ENCODE measurements at regions not wholly inside any gene's neighbourhood (a gene's known extent, or its start where the extent isn't known, plus 50 kb on each side); places are given as distances from the start of the nearest gene placed in this dataset.
"Not testable (repeated sequence)": the region's sequence is repeated elsewhere in the genome, so short reads cannot be mapped to it uniquely, and the experiment has no call there.

DNA sequence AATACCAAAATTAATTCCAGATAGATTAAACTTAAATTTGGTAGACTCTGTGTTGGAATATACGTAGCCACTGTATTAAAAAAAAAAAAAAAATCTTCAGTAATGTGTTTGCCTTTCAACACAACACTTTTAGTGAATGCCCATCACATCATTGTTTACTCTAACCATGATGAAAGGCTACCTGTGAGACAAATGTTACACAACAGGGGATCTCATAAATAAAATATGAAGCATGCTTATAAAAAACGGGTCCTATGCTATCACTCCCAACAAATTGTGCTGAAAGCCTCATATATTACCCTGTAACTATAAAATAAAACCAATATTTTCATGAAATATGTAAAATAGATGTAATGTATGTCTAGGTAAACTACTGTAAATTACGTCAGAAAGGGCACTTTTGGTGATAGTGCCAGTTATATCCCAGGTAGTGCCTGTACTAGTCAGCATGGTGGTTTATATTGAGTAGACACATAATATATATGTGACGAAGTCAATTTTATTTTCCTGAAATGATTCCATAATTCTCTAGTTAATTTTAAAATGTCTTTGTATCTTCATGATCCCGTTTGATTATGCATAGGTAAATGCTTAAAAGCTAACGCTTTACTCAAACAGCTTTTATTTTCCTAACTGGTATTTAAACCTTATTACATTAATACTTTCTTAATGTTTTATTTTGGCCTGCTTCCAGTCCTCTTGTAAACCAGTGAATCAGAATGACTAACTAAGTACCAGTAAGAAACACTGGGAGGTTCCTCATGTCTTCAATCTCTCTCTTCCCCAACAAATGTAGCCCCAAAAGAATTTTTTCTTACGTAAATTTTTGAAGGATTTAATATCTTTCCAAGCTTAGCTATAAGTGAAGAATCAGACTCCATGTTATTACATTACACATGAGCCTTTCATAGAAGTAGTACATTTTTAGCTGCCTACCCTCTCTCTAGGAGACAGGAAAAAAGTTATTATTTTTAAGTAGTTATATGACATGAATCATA, 420.3 kb downstream of the GABRG2 start:
- peak; percentile 67 for DNase-seq

DNA sequence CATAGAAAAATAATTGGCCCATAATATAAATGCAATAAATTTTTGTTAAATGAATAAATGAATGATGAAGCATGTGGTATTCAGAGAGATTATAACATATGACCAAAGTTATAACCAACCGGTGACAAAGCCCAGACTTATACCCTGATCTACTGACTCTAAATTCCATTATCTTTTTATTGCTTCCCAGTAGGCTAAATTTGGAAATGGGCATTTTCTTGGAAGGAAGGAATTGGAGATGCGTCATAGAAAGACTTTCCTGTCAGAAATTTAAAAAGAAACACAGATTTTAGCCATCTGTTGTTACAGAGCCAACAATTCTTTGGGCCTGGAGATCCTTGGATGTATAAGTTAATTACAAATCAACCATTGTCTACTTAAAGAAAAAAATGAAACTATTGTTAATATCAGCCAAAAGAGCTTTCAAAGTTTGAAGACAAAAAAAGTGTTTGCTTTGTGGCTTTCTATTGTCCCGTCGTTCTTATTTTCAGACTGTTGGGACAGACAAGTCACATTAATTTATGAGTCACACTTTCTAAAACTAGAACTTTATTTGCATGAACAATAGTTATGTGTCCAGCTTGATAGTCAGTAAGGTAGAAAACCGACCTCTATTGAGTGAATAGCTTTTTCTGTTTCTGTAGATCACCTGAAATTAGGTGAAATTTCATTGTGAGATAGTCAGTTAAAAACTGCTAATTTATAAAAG, 428.7 kb downstream of the GABRG2 start:
- DNase-seq: peak; percentile 81

DNA sequence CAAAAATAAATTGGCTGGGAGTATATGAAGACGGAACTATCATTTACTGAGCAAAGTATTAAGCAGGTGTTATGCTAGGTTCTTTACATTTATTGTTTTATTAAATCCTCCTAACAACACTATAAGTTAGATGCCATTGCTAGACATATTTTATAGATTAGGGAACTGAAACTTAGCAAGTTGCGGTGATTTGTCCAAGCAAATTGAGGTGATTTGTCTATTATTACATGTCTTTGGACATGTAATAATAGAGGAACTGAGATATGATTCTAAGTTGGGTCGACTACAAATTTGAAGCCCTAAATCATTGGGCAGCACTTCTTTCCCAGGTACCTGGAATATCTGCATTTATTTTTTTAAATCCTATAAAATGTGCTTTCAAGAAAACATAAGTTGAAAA, 429.9 kb downstream of the GABRG2 start:
- DNase-seq: no peak

DNA sequence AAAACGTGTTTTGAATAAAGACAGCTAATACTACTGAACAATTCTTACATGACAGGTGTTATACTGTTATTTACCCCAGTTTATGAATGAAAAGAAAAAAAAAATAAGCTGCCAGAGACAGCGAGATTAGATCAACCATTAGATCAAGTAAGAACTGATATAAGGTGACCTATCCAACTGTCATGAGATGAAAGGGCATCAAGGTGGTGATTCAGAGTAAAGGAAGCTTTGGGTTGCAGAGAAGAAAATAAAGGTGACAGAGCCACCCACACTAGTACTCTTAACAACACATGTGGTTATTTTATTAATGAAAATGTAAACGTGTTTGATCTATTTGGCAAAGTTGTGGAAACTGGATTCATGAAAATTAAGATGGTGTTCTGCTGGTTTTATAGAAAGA, 435.2 kb downstream of the GABRG2 start:
- DNase-seq: no peak

DNA sequence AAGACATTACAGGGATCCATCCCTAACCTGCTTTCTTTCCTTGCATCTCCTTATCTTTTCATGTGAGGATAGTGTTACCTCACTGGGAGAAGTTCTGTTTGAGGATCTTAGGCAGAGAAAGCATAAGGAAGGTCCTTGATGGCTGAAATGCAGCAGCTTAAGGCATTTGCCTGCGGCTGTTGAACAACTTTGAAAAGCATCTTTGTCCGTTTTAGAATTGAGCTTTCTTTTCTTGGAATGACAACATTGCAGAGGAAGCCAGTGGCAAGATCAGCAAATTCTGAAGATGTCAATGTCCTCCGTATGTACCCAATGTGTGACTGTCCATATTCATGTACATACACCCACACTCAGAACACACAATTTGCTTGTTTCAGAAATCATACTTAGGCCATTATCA, 436.2 kb downstream of the GABRG2 start:
- no peak for DNase-seq

DNA sequence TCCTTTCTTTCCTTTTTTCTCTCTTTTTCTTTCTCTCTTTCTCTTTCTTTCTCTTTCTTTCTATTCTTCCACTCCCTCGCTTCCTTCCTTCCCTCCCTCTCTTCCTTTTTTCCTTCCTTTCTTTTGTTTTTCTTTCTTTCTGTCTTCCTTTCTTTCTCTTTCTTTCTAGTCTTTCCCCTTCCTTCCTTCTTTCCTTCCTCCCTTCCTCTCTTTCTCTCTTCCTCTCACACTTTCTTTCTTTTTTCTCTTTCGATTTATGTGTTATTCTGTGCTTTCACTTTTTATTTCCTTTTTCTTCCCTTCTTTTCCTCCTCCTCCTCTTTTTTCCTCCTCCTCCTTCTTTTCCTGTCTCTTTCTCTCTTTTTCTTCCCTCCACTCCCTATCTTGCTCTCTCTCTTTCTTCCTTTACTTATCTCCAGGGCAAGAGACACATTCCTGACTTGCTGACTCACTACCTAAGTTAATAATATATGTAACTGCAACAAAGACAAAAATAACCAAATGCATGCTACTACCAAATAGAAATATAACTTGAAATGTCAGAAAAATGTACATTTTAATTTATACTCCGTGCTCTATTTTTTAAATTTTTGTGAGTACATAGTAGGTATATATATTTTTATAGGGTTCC, 445.5 kb downstream of the GABRG2 start:
- DNase-seq: peak; percentile 17

DNA sequence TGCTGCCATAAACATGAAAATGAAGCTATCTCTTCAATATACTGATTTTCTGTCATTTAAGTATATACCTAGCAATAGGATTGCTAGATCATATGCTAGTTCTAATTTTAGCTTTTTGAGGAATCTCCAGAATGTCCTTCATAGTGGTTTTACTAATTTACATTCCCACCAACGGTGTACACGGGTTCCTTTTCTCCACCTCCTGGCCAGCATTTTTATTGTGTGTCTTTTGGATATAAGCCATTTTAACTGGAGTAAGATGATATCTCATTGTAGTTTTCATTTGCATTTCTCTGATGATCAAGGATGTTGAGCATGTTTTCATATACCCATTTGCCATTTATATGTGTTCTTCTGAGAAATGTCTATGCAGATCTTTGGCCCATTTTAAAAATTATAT, 446.5 kb downstream of the GABRG2 start:
- DNase-seq: peak; percentile 25

DNA sequence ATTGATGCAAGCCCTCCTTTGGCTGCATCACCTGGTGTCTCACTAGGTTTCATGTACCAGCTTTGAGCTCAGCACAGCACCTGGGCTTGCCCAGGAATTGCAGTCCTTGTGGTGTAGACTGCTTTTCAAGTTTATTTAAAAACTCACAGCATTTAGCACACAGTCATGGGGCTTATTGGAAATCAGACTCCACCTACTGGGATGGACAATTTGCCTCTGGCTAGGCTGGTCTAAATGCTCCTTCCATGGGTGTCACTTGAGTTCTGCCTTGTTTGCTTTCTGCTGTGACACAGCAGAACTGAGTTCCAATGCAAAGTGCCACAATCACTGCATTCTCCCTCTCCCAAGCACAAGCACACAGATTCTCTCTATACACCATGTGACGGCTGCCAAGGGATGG, 453.3 kb downstream of the GABRG2 start:
- no peak for DNase-seq

DNA sequence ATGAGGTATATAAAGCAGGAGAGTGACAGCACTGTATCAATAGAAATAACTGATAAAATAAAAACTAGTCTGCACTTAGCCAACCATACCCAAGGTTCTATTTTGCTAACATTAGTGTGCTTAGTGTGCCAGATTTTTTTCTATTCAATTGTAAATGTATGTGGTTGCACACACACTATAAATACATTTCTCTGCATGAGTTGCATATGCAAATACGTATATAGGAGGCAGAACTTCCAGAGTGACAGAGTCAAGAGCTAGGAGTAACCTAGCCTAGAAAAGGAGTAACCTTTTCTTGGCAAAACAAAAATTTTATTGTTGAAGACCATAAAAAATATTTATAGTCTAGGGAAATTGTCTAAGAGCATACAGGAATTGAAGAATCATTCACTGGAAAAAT, 461.6 kb downstream of the GABRG2 start:
- no peak for DNase-seq

DNA sequence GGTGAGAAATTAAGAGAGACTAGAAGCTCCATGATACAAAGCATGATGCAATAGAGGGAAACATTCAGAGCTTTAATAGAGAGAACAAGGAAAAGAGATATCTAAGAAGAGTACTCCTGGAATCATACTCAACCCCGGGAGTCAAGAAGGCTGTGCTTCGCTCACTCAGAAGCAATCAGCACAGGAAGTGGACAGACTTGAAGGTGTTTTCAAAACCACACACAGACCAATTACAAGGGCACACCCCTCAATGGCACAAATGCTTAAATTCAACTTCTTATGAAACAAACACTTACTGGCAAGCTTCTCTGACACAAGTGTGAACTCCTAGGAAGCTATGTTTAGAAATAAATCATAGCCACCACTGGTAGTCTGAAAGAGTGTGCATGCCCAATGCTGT, 462.3 kb downstream of the GABRG2 start:
- DNase-seq: no peak

DNA sequence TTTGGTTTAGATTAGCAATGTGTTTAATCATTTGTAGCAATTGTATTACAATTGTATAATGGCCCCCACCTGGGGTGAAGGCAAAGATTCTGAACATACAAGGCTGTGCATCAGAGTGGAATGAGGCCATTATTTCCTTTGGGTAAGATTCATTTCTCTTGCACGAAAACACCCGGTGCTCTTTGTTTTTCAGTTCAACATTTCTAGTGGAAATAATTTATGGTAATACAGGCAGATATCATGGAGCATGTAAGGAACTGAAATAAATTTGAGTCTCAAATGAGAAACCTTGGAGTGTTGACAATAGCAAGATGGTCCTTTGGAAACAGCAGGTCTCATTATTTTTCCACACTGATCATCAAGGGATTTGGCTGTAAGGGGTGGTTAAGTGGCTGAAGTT, 475.9 kb downstream of the GABRG2 start:
- DNase-seq: no peak

DNA sequence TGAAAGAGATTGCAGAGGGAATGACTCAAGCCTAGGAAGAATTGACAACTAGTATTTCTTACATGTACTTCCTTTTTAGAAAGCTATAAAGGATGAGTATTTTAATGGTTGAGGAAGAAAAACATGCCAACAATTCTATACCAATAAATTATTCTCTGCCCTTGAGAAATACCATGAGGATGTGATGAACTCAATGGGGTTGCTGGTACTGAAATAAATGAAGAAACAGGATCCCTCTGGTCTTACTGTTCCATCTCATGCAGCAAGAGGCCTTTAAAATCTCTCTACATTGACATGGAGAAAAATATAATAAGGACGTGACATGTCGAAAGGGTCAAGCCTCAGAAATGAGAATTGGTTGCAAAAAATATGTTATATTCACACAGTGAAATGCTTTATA, 477.3 kb downstream of the GABRG2 start:
- DNase-seq: no peak

DNA sequence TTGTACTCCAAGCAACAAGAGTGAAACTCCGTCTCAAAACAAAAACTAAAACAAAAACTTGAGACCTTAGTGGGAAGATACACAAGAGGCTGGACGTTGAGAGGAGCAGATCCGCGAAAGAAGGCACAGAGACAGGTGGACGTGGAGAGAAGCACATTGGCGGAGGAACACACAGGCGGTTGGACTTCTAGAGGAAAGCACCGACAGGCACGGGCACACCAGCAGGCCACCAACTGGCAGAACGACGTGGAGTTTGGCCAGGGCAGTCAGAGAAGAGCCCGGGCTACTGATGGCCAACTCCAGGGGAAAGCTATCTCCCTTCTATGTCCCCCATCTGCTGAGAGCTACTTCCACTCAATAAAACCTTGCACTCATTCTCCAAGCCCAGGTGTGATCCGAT, 482.7 kb downstream of the GABRG2 start:
- DNase-seq: no peak

DNA sequence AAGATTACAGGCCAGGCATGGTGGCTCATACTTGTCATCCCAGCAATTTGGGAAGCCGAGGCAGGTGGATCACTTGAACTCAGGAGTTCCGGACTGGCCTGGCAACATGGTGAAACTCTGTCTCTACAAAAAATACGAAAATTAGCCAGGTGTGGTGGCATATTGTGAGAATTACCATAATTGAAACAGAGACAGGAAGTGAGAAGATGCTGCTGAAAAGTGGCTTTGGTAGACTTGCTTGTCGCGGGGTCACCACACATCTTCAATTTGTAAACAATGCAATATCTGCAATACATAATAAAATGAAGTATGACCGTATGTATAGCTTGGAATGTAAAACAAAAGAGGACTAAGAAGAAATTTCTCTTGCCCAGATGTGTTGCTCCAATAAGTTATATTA, 490.5 kb downstream of the GABRG2 start:
- no peak for DNase-seq

DNA sequence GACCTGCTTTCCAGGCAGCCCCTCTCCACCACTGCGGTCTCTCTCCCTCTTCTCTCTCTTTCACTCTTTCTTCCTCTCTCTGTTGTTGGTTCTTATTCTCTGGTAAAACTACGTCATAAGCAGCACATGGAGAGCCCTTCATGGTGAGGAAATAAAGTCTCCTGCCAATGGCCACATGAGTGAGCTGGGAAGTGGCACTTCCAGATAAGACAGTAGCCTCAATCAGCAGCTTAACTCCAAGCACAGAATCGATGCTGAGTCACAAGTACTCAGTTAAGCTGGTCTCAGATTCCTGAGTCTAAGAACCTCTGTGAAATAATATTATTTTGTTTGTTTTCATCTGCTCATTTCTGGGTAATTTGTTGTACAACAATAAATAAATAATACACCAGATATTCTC, 500.1 kb downstream of the GABRG2 start:
- DNase-seq: no peak

DNA sequence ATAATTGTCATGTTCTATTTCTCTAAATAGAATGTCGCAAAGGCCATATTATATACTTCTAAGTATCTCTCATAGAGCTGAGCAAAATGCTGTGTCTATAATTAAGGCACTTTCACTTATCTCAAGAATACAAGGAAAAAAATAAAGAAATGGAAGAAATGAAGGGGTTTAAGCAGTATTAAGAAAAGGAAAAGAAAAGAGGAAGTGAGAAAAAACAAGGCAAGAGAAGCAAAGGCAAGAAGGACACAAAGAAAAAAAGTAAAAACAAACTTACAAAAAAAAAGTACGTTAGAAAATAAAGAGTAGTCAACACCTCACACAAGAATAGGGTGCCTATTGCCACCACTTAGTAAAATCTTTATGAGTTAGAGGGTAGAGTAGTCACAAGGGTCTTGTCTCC, 506.2 kb downstream of the GABRG2 start:
- no peak for DNase-seq

DNA sequence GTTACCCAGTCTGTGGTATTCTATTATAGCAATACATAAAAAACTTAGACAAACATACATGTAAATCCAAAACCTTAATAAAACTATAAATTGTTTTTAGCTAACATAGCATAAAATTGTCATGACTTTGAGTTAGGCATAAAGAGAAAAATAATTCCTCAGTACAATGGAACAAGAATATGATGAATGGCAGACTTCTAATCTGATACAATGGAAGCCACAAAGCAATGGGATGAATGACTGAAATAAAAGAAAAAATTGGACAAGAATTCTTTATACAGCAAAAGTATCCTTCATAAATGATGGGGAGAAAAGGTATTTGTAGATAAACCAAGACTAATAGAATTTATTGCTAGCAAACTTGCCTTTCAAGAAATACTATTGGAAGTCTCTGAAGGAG, 524.2 kb downstream of the GABRG2 start:
- no peak for DNase-seq

DNA sequence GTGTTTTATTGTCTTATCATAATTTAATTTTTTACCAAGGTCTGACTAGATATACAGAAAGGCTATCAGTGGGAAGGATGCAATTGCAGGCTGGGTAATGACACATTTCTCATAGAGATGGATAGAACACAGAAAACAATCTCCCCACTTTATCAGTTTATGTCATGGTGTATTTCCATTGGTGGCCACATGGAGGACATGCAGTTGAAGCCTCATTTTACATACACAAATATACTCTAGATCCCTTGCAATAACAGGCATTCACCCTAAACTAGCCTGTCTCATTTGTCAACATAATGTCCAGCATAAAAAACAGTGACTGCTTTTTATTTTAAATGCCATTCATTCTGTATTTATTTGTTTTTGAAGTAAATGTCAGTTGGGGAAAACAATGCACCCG, 526.3 kb downstream of the GABRG2 start:
- no peak for DNase-seq

DNA sequence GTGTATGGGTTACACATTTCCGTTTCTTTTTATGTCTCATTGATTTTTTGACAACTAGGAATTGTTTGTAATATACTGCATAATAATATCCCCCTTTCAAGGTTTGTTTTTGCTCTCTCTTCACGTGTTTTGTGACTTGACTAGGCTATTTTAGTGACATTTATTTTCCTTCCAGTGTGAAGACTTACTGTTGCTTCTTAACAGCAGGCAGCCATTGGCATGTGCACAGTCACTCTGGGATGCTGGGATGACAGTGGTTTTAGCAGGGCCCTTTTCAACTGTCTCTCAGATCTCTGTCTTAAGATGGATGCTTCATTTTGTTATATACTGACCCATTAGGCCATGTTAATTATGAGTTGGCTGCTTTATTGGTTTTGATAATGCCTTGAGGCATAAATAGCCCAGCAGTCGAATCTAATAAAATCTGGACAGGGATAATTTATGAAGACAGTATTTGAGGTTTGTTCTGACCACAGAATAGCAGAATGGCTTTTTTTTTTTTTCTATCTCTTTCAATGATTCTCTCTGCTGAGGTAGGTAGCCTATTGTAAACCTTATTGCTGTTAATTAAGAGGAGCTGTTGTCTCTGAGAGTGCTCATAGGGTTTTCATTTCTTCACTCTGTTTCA, 536.0 kb downstream of the GABRG2 start:
- DNase-seq: no peak

DNA sequence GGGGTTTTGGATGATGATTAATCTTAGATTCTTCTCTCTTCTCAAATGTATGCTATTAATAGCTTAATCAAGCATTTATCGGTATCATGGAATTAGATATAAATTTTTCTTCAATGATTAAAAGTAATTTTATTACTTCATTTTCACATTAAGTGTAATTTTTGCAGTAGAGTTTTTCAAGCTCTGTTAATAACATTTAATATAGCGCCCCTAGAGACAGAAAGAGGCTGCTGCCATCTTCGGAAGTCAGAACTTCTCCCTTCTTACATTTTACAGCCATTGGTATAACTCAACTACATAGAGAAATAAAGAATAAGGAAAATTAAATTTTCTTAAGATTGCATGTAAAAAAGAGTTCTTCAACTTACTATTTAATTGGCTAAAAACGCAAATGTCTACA, 540.3 kb downstream of the GABRG2 start:
- DNase-seq: no peak

DNA sequence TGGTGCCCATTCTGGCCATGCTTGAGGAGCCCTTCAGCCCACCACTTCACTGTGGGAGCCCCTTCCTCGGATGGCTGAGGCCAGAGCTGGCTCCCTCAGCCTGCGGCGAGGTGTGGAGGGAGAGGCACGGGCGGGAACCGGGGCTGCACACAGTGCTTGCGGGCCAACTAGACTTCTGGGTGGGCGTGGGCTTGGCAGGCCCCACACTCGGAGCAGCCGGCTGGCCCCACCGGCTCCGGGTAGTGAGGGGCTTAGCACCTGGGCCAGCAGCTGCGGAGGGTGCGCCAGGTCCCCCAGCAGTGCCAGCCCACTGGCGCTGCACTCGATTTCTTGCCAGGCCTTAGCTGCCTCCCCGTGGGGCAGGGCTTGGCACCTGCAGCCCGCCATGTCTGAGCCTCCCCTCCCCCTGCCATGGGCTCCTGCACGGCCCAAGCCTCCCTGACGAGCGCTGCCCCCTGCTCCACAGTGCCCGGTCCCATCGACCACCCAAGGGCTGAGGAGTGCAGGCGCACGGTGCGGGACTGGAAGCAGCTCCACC, 554.2 kb downstream of the GABRG2 start:
- DNase-seq: not testable (repeated sequence)

DNA sequence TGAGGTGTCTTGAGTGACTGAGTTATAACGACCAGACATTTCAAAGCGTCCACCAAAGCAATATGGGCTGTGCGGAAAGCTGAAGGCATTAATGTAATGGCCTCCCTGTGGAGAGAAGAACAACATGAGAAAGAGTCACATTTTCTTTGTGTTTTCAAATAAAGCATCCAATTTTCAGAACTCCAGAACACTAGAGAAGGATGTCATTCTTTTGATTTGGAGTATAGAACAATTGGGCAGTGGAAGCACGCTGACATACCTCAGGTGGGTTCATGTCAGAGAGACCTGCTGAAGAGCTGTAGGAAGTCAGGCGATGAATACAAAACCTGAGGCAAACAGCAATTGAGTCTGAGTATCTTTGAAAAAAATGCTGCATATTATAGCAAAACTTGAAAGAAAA, 556.5 kb downstream of the GABRG2 start:
- no peak for DNase-seq

DNA sequence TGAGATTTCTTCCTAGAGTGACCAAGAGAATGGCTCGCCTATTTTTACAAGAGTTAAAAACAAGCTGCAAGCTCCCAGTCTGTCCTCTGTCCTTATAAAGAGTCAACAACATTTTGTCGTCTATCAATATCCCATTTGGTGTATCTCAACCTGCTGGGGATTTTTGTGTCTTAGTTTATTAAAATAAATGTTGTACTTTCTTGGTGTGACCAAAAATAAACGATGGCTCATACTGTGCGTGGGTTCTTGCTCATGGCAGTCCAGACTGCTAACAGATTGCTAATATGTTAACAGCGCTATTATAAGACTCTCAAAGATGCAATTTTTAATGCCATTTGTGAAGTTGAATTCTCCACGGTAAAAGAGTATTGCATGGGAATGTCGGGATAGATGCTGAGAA, 569.9 kb downstream of the GABRG2 start:
- no peak for DNase-seq
